NCI-H69 (cell line): ENCODE measurements at regions not wholly inside any gene's neighbourhood (a gene's known extent, or its start where the extent isn't known, plus 50 kb on each side); places are given as distances from the start of the nearest gene placed in this dataset.
"Not testable (repeated sequence)": the region's sequence is repeated elsewhere in the genome, so short reads cannot be mapped to it uniquely, and the experiment has no call there.

Experiments
- DNase-seq: peaks from one replicate; lab custom pipeline; 2025; lab: John Stamatoyannopoulos, UW

GRCh38 chr22:17318817-17319216 is 50.4 kb upstream of the CECR2 start:
- no peak for DNase-seq

- no peak for DNase-seq
These were observed 54.0 kb upstream of the CECR2 start for GRCh38 chr22:17315310-17315709.

DNA sequence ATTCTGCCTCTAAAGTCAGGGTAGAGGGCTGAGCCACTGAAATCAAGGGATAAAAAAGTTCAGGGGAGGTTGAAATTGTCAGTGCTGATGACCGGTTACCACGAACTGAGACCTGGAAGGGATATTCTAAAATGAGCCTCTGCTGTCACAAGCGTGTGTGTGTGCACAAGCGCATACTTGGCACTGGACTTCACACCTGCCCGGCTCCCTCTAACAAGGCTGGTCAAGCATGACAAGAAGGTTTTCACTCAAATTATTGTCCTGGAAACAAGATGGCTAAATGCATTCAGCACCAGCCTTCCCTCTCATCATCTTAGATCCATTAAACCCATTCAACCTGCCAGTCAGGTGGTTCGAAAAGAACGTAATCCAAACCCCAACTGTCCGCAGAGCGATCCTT is 54.8 kb upstream of the CECR2 start:
- peak; percentile 55 for DNase-seq

- no peak for DNase-seq
These were observed 55.6 kb upstream of the CECR2 start for GRCh38 chr22:17313626-17314025.

- DNase-seq = no peak
These were observed 61.7 kb upstream of the CECR2 start for GRCh38 chr22:17307566-17307965.

DNA sequence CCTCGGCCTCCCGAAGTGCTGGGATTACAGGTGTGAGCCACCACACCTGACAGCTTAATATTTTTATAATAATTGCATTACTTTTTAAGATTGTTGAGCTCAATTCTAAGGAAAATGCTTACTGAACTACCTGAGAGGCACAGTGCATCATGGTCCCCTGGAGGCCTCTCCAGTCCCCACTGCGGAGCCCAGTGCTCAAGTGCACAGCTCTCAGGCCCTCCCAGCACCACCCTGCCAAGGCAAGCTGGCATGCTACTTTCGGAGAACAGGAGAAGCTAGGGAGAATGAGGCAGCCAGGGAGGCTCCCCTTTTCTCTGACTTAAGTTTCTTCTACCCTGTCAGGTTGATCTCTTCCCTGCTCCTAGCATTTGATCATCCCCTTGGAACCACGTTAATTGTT is 64.2 kb upstream of the CECR2 start:
- no peak for DNase-seq

GRCh38 chr22:17303840-17304779 is 65.2 kb upstream of the CECR2 start:
- no peak for DNase-seq

DNA sequence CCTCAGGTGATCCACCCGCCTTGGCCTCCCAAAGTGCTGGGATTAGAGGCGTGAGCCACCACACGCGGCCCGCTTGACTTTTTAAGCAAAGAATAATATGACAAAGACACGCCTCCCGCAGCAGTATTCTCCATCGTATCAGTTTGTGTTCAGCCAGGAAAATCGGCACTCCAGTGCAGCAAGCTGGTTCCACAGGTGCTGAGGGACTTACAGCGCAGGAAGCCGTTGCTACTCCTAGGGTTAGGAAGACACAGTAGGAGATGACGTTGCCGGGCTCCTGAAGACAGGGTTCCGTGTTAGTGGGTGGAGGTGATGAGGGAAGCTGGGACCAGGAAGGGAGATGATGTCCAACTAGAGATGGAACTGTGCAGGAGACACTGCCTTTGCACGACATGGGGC is 65.8 kb upstream of the CECR2 start:
- no peak for DNase-seq

DNA sequence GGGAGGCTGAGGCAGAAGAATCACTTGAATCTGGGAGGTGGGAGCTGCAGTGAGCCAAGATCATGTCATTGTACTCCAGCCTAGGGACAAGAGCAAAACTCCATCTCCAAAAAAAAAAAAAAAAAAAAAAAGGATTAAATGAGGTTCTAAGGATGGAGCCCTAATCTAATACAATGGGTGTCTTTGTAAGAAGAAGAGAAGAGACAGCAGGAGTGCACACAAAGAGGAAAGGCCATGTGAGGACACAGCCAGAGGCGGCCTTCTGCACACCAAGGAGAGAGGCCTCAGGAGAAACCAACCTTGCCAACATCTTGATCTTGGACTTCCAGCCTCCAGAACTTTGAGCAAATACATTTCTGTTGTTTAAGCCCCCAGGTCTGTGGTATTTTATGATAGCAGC is 66.6 kb upstream of the CECR2 start:
- no peak for DNase-seq

DNA sequence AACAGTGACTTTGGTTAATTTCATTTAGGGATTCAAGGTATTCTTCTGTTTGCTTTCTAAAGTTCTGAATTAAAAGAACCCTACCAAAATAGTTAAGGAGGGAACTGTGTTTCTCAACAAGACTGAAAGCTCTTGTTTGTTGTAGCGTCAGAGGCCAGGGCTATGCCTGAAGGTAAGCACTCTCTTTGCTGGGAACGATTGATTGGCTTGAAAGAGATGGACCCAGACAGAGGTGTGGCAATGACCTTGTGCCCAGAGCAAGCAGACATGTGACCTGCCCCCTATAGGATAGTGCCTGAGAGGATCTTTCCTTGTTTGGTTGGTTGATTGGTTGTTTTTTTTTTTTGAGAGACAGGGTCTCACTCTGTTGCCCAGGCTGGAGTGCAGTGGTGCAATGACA is 68.3 kb upstream of the CECR2 start:
- no peak for DNase-seq

DNA sequence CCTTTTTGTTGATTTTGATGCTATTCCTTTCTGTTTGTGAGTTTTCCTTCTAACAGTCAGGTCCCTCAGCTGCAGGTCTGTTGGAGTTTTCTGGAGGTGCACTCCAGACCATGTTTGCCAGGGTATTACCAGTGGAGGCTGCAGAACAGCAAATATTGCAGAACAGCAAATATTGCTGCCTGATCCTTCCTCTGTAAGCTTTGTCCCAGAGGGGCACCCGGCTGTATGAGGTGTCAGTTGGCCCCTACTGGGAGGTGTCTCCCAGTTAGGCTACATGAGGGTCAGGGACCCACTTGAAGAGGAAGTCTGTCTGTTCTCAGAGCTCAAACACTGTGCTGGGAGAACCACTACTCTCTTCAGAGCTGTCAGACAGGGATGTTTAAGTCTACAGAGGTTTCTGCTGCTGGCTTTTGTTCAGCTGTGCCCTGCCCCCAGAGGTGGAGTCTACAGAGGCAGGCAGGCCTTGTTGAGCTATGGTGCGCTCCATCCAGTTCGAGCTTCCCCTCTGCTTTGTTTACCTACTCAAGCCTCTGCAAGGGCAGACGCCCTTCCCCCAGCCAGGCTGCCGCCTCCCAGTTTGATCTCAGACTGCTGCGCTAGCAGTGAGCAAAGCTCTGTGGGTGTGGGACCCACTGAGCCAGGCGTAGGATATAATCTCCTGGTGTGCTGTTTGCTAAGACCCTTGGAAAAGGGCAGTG is 70.3 kb upstream of the CECR2 start:
- DNase-seq = peak; percentile 70

GRCh38 chr22:17285656-17286055 is 66.4 kb upstream of the ADA2 start:
- DNase-seq = no peak

- no peak for DNase-seq
These were observed 65.7 kb upstream of the ADA2 start for GRCh38 chr22:17284888-17285287.

DNA sequence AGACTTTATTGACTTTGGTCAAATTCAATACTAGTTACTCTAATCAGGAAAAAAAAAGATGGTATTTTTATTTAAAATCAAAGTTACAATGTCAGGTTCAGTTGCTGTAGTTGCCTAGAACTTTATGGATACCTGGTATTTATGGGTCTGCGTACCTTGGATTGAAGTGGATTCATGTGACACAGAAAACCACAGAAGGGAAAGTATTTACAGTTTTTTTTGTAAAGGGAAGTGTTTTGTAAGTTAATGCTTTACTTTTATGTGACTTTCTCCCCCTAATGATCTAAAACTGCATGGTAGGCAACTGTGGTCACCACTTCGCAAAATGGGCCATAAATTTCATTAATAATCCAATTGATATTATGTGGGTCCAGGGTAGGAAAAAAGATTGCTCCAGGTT is 65.2 kb upstream of the ADA2 start:
- DNase-seq = no peak

DNA sequence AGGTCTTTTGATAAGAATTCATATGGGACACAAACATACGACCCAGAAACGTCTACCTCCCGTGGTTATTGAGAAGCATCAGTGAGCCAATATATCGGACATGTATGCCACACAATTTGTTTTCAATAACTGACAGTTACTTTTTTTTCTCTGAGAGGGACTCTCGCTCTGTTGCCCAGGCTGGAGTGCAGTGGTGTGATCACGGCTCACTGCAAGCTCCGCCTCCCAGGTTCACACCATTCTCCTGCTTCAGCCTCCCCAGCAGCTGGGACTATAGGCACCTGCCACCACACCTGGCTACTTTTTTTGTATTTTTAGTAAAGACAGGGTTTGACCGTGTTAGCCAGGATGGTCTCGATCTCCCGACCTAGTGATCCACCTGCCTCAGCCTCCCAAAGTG is 64.6 kb upstream of the ADA2 start:
- DNase-seq = not testable (repeated sequence)

DNA sequence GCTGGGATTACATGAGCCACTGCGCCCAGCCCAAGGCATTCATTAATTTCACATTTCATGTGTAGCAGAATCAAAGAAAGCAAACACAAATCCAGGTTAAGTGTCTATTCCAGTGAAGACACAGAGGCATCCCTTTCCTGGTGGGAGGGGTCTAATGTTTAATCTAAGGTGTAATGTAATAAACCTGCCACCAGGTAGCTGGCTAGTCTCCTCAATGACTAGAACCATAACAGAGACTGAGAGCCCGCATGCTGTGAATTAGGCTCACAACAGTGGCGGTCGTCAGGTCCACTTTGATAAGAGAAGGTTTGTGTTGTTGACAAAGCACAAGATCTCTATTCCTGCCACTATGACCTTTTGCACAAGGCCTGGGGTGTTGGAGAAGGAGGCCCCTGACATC is 64.2 kb upstream of the ADA2 start:
- DNase-seq = no peak

DNA sequence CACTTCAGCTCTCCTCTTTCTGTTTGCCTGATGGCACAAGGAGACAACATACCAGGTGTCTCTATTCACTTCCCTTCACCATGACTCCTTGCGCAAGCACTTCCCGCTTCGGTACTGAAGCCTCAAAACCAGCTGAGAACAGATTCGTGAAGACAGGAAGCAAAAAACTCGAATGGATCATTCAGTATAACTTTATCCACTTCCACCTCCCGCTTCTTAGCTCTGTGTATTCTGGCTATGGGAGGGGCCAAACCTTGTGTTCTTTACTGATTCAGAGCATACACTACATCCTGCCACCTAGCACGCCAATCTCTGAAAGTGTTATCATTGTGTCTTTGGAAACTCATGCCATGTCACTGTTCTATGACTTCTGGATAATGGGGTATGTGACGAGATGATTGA is 62.2 kb upstream of the ADA2 start:
- no peak for DNase-seq

- DNase-seq = no peak
These were observed 61.8 kb upstream of the ADA2 start for GRCh38 chr22:17281026-17281425.

DNA sequence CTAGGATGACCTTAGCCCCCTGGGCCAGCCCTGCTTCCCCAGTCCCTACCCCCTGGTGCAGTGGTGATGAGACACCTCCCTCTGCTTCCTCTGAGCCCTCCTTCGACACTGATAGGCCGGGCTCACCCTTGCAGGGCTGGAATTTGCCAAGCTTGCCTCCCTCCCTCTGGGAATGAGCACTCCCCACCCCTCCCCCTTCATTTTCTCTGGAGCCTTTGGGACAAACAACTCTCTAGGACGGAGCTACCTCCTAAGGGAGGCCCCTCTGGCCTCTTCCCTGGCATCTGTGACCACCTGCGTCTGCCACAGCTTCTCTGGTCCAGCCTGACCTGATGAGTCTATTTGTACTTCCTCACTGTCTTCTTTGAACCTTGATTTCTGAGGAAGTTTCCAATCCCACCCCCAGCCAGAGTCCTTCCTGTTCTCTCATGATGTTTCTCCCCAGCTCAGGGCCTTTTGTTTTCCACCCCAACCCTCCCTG is 53.3 kb upstream of the ADA2 start:
- peak; percentile 41 for DNase-seq

DNA sequence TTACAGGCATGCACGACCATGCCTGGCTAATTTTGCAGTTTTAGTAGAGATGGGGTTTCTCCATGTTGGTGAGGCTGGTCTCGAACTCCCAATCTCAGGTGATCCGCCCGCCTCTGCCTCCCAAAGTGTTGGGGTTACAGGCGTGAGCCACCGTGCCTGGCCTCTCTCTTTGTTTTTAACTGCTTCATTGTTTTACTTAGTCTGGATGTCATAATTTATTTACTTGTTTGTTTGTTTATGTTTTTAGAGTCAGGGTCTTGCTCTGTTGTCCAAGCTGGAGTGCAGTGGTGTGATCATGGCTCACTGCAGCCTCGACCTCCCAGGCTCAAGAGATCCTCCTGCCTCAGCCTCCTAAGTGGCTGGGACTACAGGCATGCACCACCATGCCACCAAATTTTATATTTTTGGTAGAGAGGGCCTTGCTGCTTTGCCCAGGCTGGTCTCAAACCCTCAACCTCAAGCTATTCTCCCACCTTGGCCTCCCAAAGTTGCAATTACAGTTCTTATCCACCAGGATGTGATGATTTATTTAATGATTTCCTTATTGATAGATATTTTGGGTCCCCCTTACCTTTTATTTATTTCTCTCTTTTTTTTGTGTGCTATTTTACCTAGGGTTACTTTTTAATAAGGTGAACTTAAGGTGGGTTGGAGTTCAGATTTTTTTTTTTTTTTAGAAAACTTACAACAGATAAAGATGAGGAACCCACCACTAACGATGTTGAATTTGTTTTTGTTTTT is 52.6 kb upstream of the ADA2 start:
- DNase-seq = peak; percentile 19

GRCh38 chr22:17269607-17270261 is 50.5 kb upstream of the ADA2 start:
- DNase-seq = peak; percentile 92

DNA sequence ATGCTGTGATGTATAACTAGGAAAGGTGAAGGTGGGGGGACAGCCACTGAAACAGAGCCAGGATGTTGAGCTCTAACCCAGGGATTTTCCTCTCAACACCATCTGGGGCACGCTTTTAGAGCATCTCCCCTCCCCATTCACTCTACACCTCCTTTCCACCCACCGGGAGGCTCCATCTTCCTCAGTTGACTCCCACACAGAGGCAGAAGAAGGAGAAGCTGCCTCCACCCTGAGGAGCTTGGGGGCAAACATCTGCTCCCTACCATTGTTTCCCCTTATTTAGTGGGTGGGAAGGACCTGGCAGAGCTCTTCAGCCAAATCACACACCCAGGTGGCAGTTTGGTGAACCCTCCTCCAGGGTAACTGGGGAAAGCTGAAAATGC is 50.0 kb upstream of the ADA2 start:
- peak; percentile 98 for DNase-seq
